GM12864 (cell line): ENCODE measurements at regions not wholly inside any gene's neighbourhood (a gene's known extent, or its start where the extent isn't known, plus 50 kb on each side); places are given as distances from the start of the nearest gene placed in this dataset.

ENCODE experiments used
- DNase-seq: peaks from one replicate; pipeline ENCODE4 v3.0.0-alpha.2; 2011; ENCODE audit warnings: low read depth
- H3K4me3 ChIP-seq: 2 replicates; pipeline ENCODE4 v1.5.1; 2011; ENCODE audit warnings: mild to moderate bottlenecking, low read depth, low read length, control low read depth
- TF ChIP-seq, protein P1 (sequence below): IDR thresholded peaks from 2 replicates; pipeline ENCODE4 v1.5.1; 2011; ENCODE audit warnings: low read depth, mild to moderate bottlenecking, moderate library complexity, low read length, control low read depth, inconsistent platforms; ENCODE audit errors: missing control alignments

DNA sequence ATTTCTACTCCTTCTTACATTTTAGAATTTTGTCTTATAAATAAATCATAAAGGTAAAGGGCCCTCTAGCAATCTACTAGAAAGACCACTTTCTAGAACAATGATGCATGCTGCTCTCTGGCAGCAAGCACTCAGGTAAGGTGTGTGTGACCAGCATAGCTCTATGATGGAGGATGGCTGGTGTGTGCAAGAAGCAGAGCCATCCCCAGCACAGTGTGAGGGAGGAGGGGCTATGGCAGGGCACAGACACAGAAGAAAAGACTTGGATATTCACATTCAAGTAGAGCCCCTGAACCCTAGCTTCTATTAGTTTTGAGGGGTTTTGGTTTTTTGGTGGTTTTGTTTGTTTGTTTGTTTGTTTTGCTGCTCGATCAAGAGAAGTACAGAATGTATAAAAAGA, 277.1 kb upstream of the CCDC54 start:
- H3K4me3 ChIP-seq, result no peak overlapping the region
- no peak for DNase-seq
- TF ChIP-seq, protein P1, sequence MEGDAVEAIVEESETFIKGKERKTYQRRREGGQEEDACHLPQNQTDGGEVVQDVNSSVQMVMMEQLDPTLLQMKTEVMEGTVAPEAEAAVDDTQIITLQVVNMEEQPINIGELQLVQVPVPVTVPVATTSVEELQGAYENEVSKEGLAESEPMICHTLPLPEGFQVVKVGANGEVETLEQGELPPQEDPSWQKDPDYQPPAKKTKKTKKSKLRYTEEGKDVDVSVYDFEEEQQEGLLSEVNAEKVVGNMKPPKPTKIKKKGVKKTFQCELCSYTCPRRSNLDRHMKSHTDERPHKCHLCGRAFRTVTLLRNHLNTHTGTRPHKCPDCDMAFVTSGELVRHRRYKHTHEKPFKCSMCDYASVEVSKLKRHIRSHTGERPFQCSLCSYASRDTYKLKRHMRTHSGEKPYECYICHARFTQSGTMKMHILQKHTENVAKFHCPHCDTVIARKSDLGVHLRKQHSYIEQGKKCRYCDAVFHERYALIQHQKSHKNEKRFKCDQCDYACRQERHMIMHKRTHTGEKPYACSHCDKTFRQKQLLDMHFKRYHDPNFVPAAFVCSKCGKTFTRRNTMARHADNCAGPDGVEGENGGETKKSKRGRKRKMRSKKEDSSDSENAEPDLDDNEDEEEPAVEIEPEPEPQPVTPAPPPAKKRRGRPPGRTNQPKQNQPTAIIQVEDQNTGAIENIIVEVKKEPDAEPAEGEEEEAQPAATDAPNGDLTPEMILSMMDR, result no peak

DNA sequence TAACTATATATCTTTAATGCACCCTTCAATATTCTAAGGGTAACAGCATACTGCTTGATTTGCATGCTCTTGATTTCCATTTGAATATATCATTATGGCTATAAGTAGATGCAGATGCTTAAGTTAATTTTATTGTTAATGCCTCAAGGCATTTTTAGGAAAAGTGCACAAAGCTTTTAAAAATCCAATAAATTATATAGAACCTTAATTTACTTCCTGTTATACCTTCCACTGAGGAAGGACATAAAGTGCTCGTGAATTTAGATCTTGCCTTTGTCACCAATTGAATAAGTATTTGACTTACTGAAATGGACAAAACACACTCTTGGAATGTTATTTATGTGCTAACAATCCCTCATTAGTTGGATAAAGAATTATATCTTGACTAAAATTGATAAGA, 276.7 kb upstream of the CCDC54 start:
- no peak for DNase-seq
- TF ChIP-seq, protein P1, result no peak
- no peak overlapping the region for H3K4me3 ChIP-seq

DNA sequence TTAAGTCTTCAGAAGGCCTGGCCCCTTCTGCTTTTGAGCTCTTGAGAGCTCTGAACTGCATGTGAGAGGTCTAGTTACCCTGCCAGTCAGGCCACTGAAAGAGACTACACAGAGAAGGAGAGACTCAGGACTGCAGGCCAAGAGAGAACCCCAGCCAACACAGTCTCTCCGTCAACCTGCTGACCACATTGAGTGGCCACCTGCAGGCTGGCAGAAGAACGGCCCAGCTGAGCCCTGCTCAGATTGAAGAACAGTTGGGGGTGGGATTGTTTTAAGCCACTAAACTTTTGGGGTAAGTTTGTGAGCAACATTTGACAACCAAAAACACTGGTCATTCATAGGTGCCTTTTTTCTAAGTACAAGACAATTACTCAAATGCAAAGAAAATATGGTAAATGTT, 273.5 kb upstream of the CCDC54 start:
- no peak for DNase-seq
- H3K4me3 ChIP-seq, result no peak overlapping the region
- TF ChIP-seq, protein P1, result no peak

DNA sequence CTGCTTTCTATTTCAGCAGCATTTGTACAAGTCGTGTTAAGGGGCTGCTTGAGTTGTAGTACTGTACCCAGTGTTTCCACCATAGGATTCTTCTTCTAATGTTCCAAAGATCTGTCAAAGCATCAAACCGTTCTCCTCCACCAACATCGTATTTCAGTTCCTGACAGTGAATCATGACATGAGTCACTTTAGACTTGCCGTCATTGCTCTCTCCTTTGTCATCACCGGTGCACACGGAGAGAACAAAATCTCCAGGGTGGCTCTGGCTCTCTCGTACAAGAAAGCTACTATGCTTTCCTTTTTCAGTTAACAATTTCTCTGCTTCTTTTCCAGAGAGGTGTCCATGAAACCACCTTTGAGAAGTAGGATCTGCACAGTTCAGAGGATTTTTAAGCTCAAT, 270.9 kb upstream of the CCDC54 start:
- no peak for DNase-seq
- TF ChIP-seq, protein P1, result no peak
- no peak overlapping the region for H3K4me3 ChIP-seq

DNA sequence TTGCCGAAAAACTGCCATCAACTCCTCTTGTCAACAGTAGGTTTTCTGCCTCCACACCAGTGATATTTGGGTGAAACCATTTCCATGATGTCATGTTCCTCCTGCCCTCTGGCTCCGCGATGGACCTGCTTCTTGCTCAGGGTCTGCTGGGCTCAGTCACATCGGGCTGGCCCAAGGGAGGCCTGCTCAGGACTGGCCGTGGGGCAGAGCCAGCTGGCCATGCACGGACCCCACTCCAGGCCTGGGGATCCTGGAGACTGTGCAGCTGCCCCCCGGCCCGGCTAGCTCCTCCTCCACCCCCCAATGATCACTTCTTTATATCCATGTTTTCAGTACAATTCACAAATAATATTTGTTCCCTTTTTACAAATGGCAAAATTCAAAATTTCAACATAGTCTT, 270.3 kb upstream of the CCDC54 start:
- DNase-seq, result no peak
- TF ChIP-seq, protein P1, result no peak
- H3K4me3 ChIP-seq, result no peak overlapping the region

DNA sequence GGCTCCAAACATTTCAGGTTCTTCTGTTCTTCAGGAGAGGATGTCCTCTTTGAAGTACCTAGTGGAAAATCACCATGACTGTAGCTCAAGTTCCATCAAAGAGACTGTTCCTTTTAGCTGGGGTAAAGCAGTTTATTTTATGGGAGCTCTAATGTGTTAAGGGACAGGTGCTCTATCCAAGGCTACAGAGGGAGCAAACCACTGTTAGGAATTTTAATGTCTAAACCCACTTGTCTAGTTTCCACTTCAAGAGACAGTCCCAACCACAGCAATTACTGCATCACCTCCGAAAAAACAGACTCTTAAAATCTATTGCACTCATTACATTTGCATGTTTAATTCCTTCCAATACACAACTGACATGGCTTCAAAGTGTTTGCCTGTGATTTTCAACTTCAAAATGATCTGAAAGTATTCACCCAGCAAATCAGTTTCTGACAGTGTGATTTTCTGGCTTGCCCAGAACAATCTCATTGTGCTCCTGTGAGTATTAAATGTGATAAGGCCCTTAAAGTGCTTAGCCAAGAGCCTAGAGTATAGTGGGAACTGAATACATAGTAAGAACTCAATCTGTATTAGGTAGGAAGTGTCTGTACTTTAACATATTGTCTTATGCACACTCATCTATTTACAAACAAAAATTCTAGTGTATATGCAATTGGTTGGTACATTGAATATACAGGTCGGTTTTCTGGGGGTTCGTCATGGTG, 266.5 kb upstream of the CCDC54 start:
- TF ChIP-seq, protein P1, result no peak
- no peak overlapping the region for H3K4me3 ChIP-seq
- no peak for DNase-seq

DNA sequence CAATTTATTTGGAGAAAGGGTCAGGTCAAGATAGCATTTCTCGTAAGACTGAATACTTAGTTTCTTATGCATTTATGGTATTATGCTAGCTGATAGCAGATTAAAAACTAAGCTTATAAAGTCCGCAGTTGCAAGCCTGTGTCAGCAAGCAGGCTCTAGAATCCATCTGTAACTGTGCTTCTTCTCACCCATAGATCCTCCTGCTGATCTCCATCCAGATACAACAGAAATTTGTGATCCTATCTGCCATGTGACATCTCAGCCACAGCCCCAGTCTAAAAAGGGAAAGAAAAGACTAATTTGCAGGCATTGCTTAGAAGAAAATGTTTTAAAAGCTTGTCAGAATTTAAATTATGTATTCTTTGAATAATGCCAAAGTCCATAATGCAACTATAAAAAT, 265.4 kb upstream of the CCDC54 start:
- H3K4me3 ChIP-seq, result no peak overlapping the region
- TF ChIP-seq, protein P1, result no peak
- DNase-seq, result no peak
